HT-29 (cell line): ENCODE measurements at regions not wholly inside any gene's neighbourhood (a gene's known extent, or its start where the extent isn't known, plus 50 kb on each side); places are given as distances from the start of the nearest gene placed in this dataset.

ENCODE experiments used
- DNase-seq: peaks from one replicate; pipeline ENCODE4 v3.0.0-alpha.2; 2015; ENCODE audit warnings: low spot score

DNA sequence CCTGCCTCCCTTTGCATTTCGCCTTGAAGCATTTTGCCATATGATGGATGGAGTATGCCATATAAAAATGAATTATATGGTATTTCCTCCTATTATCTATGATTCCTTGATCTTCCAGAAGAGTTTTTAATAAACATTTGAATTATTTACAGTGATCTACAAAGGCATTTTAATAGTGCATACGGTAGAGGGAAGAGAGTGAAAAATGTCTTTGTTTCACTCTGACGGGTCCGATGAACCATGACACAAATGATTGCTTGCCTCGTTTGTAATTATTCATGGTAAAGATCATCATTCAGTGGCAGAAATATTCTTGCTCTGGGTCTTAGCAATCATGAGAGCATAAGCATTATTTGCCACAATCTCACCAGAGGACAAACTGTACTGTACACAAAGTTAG, 1010.9 kb downstream of the NTRK3 start:
- no peak for DNase-seq

DNA sequence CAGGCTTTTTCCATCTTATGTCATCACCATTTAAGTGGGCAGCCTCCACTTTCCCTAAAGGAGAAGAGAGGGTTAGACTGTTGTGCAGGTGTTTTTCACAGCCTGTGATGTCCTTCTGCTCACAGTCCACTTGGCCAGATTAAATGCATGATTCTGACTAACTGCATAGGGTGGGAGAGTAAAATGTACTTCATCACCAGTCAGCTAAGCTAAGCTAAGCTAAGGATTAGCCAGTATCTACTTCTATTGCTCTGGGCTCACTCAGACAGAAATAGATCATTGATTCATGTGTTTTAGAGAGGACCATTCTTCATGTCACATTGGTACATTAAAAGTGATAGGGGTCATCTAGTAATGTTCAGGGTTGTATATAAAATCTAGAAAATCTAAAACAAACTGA, 1013.1 kb downstream of the NTRK3 start:
- DNase-seq, result no peak

DNA sequence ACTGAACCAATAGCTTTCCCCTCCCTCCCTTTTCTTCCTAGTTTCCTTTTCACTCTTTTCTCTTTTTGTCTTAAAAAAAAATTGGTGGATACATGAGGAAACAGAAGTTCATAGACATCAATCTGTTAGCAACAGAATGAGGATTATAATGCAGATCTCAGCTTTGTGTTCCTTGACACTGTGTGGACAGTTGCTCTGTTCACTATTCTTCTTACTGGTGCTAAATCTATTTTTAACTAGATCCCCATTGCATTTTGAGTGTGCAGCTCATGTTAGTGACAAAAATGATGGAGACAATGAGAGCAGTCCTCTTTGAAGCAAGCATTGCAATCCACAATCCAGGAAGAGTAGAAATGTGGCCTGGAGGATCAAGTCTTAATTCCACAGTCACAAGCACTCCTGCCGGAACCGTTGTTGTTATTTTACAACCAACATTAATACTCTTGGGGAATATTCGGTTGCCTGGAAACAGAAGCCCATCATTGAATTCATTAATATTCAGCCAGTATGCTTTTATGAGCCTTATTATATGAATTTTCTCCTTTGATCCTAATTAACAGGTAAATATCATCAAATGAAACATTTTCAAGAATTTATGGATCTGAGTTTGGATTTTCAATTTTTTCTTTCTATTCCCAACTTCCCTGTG, 1016.8 kb downstream of the NTRK3 start:
- no peak for DNase-seq

DNA sequence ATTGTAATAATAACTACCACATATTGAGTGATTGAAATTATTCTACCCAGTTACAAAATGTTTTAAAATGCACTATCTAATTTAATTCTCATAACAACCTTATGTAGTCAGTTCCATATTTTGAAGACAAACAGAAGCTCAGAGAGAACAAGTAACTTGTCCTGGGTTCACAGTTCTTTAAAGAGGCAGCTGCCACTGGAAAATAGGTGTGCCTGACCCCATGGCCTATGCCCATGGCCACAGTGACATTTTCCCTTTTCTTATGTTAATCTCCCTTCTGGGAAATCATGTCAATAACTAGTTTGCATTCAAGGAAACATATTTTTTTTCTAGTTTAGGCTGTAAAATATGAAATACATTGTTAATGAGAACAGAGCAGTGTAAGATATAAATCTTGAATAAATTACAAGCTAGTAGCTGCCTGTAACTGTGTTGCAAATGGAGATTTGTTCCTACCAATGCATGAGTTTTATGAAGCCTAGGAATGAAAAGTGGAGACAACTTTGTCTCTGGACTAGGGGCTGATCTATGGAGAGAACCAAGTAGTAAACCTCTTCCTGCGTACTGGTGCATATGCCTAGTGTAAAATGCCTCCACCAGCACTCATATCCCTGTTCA, 1018.0 kb downstream of the NTRK3 start:
- no peak for DNase-seq

DNA sequence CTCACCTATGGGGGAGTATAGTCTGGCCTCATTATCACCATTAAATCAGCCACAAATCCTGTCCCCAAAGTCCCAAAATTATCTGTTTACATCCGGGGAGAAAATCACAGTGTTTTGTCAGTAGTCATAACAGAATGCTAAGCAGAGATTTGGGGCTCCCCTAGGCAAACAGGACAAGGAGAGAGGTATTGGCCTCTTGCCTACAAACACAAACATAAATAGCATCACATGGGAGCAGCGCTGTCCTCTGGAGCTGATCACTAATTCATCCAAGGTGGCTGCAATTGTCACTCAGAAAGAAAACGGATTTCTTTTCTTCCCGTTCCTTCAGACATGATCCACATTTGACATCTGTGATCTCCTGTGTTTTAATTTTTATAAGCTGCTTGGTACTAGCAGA, 1028.1 kb downstream of the NTRK3 start:
- no peak for DNase-seq

DNA sequence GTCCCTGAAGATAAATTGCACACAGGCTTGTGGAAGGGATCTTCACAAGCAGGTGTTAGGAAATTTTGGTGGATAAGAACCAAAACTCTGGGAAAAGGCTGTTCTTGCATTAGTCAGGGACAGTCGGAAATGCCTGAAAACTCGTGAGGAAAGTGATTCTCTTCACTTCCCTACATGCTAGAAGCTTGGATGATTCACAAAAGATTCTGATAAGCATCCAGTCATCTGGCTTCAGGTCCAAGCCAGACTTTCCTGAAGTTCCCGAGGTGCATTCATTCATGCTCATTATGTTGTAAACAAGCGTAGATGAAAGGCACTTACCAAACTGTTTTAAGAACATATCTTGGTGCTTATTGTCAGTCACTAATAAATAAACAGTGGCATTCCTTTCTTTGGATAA, 1028.7 kb downstream of the NTRK3 start:
- no peak for DNase-seq

DNA sequence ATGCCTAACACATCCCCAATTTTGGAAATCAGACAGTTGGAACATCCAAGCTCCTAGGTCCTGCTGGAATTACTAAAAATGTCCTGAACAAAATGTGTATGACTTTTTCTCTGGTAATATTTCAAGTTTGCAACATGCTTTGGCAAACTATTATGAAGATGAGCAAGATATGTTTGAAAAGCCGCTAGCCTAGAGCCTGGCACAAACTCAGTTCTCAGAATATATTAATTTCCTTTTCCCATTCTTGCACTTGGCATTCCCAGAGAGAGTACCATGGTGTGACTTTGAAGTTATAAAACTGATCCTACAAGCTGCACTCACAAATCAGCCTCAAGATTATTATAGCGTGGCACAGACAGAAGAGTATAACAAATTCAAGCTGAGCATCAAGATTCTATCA, 1031.1 kb downstream of the NTRK3 start:
- DNase-seq, result no peak

DNA sequence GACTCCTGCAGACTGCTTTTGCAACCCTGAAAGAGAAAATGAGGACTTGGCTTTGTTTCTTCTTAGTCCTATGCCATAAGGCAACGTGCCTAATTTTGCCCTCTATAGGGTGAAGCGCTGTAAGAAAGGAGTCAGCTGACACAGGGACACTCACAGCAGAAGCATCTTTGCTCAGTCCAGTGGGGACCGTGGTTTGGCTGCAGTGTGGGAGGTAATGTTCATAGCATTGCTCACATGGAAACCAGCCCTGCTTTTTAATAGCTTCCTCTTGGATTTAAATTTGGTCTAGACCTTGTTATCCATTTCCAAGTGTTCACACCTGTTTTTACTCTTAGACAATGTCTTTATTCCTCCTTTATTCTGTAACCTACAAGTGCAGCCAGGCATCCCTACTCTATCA, 1032.1 kb downstream of the NTRK3 start:
- no peak for DNase-seq

DNA sequence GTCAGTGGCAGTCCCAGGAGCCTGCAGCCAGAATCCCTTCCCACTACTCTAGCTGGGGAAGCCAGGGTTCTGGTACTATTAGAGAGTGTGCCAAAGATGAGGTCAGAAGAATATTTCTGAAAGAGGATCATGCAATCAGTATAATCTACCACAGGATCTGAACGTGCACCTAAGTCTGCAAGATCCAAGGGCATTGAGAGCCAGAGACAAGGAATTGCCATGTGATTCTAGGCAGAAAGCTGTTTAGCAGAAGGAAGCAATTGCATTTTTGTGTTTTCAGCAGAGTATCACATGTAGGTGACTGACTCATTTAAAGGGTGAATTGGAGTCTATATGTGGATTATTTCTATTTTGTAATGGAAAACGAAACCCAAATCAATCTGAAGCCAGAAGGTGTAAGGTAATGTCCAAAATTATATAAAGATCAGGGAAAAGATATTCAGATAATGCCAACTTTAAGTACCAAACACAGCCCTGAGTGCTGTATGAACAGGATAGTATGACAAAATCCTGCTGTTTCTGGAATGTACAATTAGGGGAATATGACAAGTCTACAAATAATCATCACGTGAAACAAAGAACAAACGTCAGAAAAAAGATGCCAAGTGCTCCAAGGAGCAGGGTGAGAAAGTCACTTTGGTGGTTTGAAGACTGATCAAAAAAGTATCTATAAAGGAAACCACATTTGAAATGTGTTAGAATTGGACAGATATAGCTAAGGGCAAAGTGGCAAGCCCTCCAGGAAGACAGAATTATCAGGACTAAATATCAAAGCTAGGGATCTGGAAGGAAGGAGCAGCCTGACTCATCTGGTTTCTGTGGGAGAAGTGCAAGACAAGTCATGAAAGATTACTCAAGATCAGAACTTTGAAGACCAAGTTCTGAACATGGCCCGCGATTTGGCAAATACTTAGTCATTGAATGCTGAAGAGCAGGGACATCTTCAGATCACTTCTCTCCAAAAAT, 1036.6 kb downstream of the NTRK3 start:
- DNase-seq, result no peak

DNA sequence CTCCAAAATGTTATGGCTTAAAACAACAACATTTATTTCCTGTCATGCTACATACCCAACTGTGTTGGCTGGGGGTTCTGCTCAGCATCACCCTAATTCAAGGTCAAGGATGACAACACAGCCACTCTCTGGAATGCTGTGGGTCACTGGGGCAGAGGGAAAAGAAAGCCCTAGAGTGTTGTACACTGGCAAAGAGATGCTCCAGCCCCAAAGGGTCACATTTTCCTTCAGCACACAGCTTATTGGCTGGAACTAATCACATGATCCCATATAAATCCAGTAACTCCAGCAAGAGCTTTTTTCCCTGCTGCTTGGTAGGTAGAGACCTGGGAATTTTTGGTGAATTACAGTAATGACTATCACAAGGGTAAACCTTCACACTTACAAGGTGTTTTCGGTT, 1041.4 kb downstream of the NTRK3 start:
- DNase-seq, result no peak

DNA sequence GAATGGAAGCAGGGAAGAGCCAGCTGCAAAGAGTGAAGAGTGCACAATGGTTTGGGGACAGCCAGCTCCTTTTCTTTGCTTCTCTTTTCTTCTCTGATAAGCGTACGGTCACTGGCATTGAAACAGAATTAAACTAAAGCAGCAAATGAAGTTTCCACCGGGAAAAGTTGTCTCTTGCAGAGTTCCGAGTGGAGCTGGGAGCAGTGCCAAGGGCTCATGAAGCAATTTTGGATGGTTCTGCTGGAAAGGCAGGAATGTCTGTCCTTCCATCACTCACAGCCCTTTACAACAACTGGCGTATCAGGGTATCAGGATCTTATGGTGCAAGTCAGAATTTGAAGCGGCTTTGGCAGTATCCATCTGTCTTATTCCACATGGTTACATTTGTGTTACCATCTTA, 1042.9 kb downstream of the NTRK3 start:
- DNase-seq, result no peak

DNA sequence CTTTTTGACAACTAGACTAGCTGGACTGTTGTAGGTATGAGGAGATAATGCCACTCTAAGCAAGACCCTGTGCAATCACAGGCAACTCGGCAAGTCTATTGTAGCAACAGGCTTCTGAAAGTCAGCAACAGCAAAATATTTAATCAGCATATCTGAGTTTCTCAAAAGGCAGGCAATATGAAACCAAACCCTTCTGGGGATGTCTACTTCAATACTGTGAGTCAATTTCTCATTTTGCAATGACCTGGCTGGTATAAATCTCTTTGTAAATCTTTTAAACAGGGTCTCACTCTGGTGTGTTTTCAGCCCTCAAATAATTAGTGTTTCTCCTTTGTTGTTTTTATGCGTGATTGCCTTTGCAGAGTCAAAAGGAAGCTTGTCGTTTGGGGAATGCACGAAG, 1044.5 kb downstream of the NTRK3 start:
- DNase-seq, result no peak

DNA sequence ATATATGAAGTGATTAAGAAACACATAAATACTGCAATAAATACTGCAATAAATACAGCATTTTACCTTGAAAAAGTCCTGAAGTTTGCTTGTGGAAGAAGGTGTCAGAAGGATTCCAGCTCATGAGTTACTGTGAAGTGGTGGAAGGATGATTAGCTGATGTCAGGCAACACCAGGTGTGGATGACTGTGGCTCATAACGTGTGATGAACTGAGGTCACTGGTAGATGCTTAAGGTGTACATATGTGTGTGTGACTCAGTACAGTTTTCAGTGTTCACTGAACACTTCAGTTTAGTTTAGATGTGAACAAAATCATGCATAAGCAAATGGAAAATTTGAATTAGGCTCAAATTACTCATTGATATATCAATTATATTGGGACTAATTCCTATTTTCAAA, 1045.0 kb downstream of the NTRK3 start:
- no peak for DNase-seq

DNA sequence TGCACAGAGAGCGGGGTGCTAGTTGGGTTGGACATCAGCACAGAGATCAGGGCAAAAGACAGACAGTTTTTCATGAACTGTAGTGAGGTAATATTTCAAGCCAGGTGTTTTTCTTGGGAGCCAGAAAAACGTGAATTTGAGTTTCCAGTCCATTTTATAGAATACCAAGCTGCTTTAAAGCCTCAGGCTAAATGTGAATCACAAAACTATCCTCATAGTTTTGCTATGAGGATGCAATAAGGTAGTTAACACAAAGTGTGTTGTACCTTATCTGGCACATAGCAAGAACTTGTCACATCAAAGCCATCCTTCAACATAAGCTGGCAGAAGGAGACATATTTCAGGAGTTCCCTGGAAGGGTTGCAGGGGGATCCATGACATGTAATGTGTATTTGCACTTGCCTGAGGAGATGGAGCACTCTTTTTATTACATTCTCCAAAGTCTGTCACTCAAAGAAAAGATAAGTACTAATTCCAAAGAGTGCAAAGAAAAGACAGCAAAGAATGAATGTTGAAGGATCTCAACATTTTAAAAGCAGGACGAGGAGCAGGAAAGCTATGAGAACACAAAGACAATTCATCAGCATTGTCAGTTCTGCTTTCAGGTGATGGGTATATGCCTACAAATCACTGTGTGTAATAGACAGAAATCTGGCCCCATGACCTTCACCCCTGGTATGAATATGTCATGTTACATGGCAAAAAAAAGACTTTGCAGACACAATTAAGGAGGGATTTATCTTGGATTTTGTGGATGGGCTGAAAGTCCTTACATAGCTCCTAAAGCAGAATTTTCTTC, 1046.4 kb downstream of the NTRK3 start:
- DNase-seq, result no peak

DNA sequence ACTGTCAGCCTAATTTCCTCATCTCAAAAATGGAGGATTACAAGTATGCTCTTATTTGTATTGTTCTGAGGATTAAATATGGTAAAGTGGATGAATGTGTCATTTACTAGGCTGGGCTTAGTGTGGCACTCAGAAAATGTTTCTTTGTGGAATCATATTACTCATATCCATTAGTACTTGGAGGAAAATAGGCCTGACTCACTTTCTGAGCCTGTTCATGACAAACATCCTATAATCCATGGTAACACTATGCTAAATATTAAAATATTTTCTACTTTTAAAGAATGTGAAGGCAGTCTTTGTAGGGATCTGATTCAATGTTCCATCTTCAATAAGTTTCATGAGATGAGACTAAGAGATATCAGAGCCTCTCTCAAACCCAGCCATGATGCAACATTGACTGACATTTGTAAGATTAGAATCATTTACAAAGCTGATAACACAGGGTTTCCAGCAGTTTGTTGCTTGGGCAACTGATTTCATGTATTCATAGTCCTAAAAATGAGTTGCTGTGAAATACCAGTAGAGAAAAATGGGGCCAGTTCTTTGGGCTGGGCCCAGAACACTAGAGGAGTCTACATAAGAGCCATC, 1048.5 kb downstream of the NTRK3 start:
- no peak for DNase-seq

DNA sequence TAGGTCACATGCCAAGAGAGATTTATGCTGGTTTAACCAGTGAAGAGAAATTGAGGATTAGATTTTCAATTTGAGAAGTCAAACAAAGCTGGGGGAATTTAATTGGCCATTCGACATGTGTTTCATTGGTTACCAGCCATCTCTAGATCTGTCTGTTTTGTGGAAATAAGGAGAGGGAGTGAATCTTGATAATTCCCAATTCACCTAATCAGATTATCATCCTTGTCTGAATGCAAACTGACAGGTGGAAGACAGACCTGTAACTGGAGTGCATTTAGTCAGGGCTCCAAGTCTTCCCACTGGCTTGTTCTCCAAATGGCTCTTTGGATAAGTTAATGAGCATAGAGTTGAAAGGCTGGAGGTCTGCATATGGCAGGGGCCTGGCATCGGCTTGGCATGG, 1049.3 kb downstream of the NTRK3 start:
- DNase-seq, result no peak

DNA sequence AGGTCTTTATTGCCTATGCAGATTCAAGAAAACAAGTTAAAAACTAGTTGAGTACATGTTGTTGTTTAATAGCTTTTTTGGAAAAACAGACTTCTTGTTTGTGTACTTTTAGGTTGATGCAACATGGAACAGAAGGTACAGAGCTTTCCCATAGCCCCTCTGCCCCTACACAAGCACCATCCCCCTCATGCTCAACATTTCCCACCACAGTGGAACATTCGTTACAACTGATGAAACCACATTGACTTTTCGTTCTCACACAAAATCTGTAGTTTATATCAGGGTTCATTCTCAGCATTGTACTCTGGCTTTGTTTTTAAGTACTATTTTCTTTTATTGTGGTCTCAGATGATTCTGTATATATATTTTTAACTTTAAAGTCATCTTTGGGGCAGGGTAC, 1054.6 kb downstream of the NTRK3 start:
- no peak for DNase-seq

DNA sequence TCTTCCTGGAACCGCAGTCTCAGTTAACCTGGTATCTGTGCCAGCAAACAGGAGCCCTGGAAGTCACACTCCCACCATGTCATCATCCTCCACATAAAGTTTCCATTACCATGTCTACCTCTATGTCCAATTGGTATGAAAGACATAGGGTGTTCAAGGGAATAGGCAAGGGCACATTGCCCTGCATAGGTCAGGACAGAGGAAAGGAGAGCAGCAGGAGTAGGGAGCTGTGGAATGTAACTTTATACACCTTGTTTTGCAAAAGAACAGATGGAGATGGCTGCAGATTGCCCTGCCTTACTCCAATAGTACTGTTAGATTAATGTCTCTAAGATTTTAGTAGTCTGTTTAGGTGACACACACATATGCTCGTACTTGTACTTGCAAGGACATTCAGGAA, 1056.4 kb downstream of the NTRK3 start:
- DNase-seq, result no peak

DNA sequence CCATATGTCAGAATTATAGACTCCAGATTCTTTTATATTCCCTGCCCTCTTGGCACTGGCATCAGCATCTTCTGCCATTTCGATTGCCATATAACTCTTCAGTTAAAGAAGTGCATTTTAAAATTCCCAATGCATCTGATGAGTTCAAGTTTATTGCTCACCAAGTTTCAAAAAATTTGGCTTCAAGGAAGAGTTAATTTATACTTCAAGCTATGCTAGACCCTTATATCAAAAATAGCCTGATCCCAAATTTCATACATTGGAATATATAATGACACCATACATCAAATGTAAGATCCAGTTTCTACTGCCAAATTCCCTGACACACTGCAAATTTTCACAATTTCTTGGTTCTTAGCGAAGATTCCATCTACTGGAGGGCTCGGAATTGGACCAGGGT, 1058.6 kb downstream of the NTRK3 start:
- no peak for DNase-seq

DNA sequence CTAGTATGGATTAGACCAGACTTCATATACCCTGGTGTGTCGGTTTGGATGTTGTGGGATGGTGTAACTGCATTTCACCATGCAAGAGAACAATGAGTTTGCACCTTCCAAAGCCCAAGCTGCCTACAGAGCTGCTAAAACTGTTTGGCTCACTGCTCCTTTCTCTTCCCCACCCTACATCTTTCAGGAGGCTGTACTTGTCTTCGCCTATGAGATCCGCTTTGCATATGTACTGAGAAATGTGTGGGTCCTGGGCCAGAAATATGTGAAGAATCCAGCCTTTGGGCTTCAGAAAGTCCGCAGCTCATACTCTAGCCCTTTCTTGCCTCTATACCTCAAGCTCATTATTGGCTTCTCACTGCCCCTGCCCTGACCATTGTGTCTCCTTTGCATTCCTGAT, 1060.0 kb downstream of the NTRK3 start:
- DNase-seq, result no peak

DNA sequence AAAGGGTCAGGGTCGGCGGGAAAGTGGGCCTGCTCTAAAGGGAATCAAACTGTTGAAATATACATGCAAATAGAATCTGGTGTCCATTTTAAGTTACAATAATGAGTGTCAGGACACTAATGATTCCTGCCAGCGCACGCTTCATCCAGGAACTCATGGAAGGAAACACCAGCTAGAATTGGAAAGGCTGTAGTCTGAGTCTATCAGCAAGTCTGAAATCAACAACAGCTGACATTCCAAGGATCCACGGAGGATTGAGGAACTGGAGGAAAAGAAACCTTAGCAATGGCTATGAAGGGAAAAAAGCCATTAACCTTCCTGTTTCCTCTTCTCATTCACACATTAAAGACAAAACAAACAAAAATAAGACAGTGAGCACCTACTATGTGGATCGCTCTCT, 1063.1 kb downstream of the NTRK3 start:
- DNase-seq, result no peak

DNA sequence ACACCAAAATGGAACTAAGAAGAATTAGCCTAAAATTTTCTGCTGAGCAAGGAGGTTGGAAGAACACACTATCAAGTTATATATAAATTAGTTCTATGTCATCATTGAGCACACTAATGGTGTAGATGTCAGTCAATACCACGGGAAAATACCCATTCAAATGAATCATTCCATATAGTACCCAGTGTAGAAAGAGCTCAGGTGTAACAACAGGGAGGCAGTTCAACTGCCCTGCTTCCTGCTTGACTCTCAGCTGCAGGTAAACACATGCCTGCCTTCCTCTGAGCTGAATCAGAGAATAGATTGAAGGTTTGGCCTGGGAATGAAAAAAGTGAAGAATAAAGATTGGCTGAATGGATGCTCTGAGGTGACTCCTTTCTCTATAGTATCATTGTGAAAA, 1088.0 kb downstream of the AGBL1 start:
- DNase-seq, result no peak
